H9 (cell line): ENCODE measurements at regions not wholly inside any gene's neighbourhood (a gene's known extent, or its start where the extent isn't known, plus 50 kb on each side); places are given as distances from the start of the nearest gene placed in this dataset.

ENCODE experiments used
- DNase-seq: peaks from one replicate; pipeline ENCODE4 v3.0.0-alpha.2; 2017
- H2AFZ ChIP-seq: one replicate; pipeline ENCODE4 v1.6.1; 2013; ENCODE audit warnings: mild to moderate bottlenecking, low read length, control low read depth, moderate library complexity
- H2AK5ac ChIP-seq: 2 replicates; pipeline ENCODE4 v1.6.1; 2013; ENCODE audit warnings: low read length, control low read depth, mixed read lengths; ENCODE audit not compliant: insufficient read length
- H2BK120ac ChIP-seq: one replicate; pipeline ENCODE4 v1.6.1; 2013; ENCODE audit warnings: low read depth, mild to moderate bottlenecking, low read length, control low read depth, inconsistent platforms; ENCODE audit not compliant: poor library complexity, severe bottlenecking
- H2BK12ac ChIP-seq: 2 replicates; pipeline ENCODE4 v1.6.1; 2013; ENCODE audit warnings: low read length, control low read depth, mixed read lengths, low read depth; ENCODE audit not compliant: insufficient read length
- H2BK15ac ChIP-seq: 2 replicates; pipeline ENCODE4 v1.6.1; 2013; ENCODE audit warnings: low read depth, low read length, control low read depth
- H2BK20ac ChIP-seq: one replicate; pipeline ENCODE4 v1.6.1; 2013; ENCODE audit warnings: low read depth, mild to moderate bottlenecking, low read length, control low read depth, inconsistent platforms; ENCODE audit not compliant: poor library complexity, severe bottlenecking
- H2BK5ac ChIP-seq: 2 replicates; pipeline ENCODE4 v1.6.1; 2013; ENCODE audit warnings: low read length, control low read depth, mixed read lengths; ENCODE audit not compliant: insufficient read length
- H3K14ac ChIP-seq: 2 replicates; pipeline ENCODE4 v1.6.1; 2013; ENCODE audit warnings: low read length, control low read depth; ENCODE audit not compliant: insufficient read depth
- H3K18ac ChIP-seq: 2 replicates; pipeline ENCODE4 v1.6.1; 2013; ENCODE audit warnings: low read depth, mild to moderate bottlenecking, mixed read lengths, low read length, control low read depth; ENCODE audit not compliant: insufficient read length
- H3K23ac ChIP-seq: 2 replicates; pipeline ENCODE4 v1.6.1; 2013; ENCODE audit warnings: low read length, control low read depth, mixed read lengths, low read depth; ENCODE audit not compliant: insufficient read length
- H3K23me2 ChIP-seq: 2 replicates; pipeline ENCODE4 v1.6.1; 2013; ENCODE audit warnings: low read depth, mild to moderate bottlenecking, mixed read lengths, low read length, control low read depth; ENCODE audit not compliant: insufficient read length, poor library complexity, severe bottlenecking
- H3K27ac ChIP-seq: 2 replicates; pipeline ENCODE4 v1.5.1; 2013; ENCODE audit warnings: low read length, control low read depth, mixed read lengths, low read depth; ENCODE audit not compliant: insufficient read length
- H3K27me3 ChIP-seq: 2 replicates; pipeline ENCODE4 v1.6.1; 2013; ENCODE audit warnings: low read length, control low read depth, inconsistent platforms; ENCODE audit not compliant: insufficient read depth
- H3K4ac ChIP-seq: 2 replicates; pipeline ENCODE4 v1.6.1; 2013; ENCODE audit warnings: low read depth, mild to moderate bottlenecking, control low read depth, inconsistent platforms, low read length, moderate library complexity
- H3K4me1 ChIP-seq: 2 replicates; pipeline ENCODE4 v1.6.1; 2013; ENCODE audit warnings: low read length, control low read depth, inconsistent platforms; ENCODE audit not compliant: insufficient read depth
- H3K4me2 ChIP-seq: 2 replicates; pipeline ENCODE4 v1.6.1; 2013; ENCODE audit warnings: low read length, control low read depth, mixed read lengths; ENCODE audit not compliant: insufficient read length, insufficient read depth
- H3K56ac ChIP-seq: 2 replicates; pipeline ENCODE4 v1.6.1; 2013; ENCODE audit warnings: low read depth, mild to moderate bottlenecking, mixed read lengths, low read length, control low read depth; ENCODE audit not compliant: insufficient read length
- H3K79me1 ChIP-seq: 2 replicates; pipeline ENCODE4 v1.6.1; 2013; ENCODE audit warnings: low read depth, mild to moderate bottlenecking, moderate library complexity, low read length, control low read depth, inconsistent platforms; ENCODE audit not compliant: insufficient read depth, poor library complexity, severe bottlenecking
- H3K79me2 ChIP-seq: 2 replicates; pipeline ENCODE4 v1.6.1; 2013; ENCODE audit warnings: low read length, control low read depth, inconsistent platforms; ENCODE audit not compliant: insufficient read depth
- H3K9ac ChIP-seq: 2 replicates; pipeline ENCODE4 v1.6.1; 2013; ENCODE audit warnings: low read length, control low read depth, mixed read lengths; ENCODE audit not compliant: insufficient read length; ENCODE audit errors: extremely low read depth
- H3K9me3 ChIP-seq: one replicate; pipeline ENCODE4 v1.6.1; 2013; ENCODE audit warnings: low read depth, low read length, inconsistent platforms; ENCODE audit not compliant: control insufficient read depth
- H3T11ph ChIP-seq: one replicate; pipeline ENCODE4 v1.6.1; 2013; ENCODE audit warnings: mild to moderate bottlenecking, low read length, control low read depth, inconsistent platforms
- H4K20me1 ChIP-seq: one replicate; pipeline ENCODE4 v1.6.1; 2013; ENCODE audit not compliant: control insufficient read depth, insufficient read length, insufficient read depth
- H4K5ac ChIP-seq: 2 replicates; pipeline ENCODE4 v1.6.1; 2013; ENCODE audit warnings: low read depth, mild to moderate bottlenecking, mixed read lengths, low read length, control low read depth; ENCODE audit not compliant: insufficient read length
- H4K8ac ChIP-seq: replicated peaks from 2 replicates; pipeline ENCODE4 v1.6.1; 2013; ENCODE audit warnings: low read length, control low read depth, mixed read lengths, low read depth; ENCODE audit not compliant: insufficient read length
- H4K91ac ChIP-seq: 2 replicates; pipeline ENCODE4 v1.6.1; 2013; ENCODE audit warnings: low read depth, mild to moderate bottlenecking, moderate library complexity, mixed read lengths, low read length, control low read depth; ENCODE audit not compliant: insufficient read length
- H3K27ac Mint-ChIP-seq, 3 experiments: 2 replicates in 2 of 3; 3 replicates in 1 of 3; pipeline ENCODE4 v1.8.0; 2020 to 2021; ENCODE audit warnings: mixed read lengths in 3 of 3, mild to moderate bottlenecking in 1 of 3, moderate library complexity in 1 of 3
- H3K27me3 Mint-ChIP-seq: 2 replicates; pipeline ENCODE4 v1.8.0; 2021; ENCODE audit warnings: low read depth, mild to moderate bottlenecking, moderate library complexity, mixed read lengths
- H3K36me3 Mint-ChIP-seq, 3 experiments: 2 replicates in 2 of 3; 3 replicates in 1 of 3; pipeline ENCODE4 v1.8.0; 2020 to 2021; ENCODE audit warnings: low read depth in 3 of 3, mixed read lengths in 3 of 3; ENCODE audit not compliant: insufficient read depth in 1 of 3
- H3K4me1 Mint-ChIP-seq, 2 experiments: 2 replicates each; pipeline ENCODE4 v1.8.0; 2020; ENCODE audit warnings: mixed read lengths in 2 of 2
- H3K4me3 Mint-ChIP-seq, 2 experiments: 2 replicates in 1 of 2; 3 replicates in 1 of 2; pipeline ENCODE4 v1.8.0; 2020 to 2021; ENCODE audit warnings: mild to moderate bottlenecking in 2 of 2, mixed read lengths in 2 of 2, moderate library complexity in 1 of 2
- H3K9me3 Mint-ChIP-seq, 2 experiments: 2 replicates in 1 of 2; 3 replicates in 1 of 2; pipeline ENCODE4 v1.8.0; 2020; ENCODE audit warnings: mild to moderate bottlenecking in 2 of 2, mixed read lengths in 2 of 2, moderate library complexity in 1 of 2
- CTCF ChIP-seq: fragments of 200-600 bp; sonication (generic); conservative IDR thresholded peaks from 3 replicates; pipeline ENCODE4 v1.8.0; 2021; ENCODE audit warnings: antibody characterized with exemption, mild to moderate bottlenecking
- WGBS: extraction: QIAGEN DNeasy Blood & Tissue Kit; methylation state at CpG from one replicate; pipeline ENCODE4 v1.1.7; 2013; ENCODE audit warnings: missing lambda C conversion rate, low lambda C conversion rate, mixed read lengths; ENCODE audit not compliant: insufficient read length; ENCODE audit errors: extremely low coverage; 5-methylcytosine and 5-hydroxymethylcytosine counted together

- H3T11ph ChIP-seq, result no peak overlapping the region
- H4K91ac ChIP-seq, result no peak overlapping the region
- no peak for TF ChIP-seq CTCF
- no peak overlapping the region for H2BK20ac ChIP-seq
- Mint-ChIP-seq H3K27me3 (no peaks in the 10 kb centered on the region), H3K9me3 (peaks cover 2 to 4% of the 10 kb centered on the region in 2 experiments; a peak in 4 of 5 replicates), H3K4me1 (peaks cover 4 to 7% of the 10 kb centered on the region in 2 experiments; a peak in 3 of 4 replicates), H3K27ac (peak overlapping the region in 1 of 3 experiments; percentile 5; a peak in 1 of 7 replicates), H3K36me3 (peaks cover 0 to 2% (median 2%) of the 10 kb centered on the region in 3 experiments; a peak in 3 of 7 replicates), H3K4me3 (no peak overlapping the region)
- WGBS, result no CpG with 5 or more reads among the region's 2 CpGs
- H3K27ac ChIP-seq, result no peak overlapping the region
- H4K5ac ChIP-seq, result no peak overlapping the region
- no peak for DNase-seq
- no peaks in the 10 kb centered on the region for H3K79me2 ChIP-seq
- H4K20me1 ChIP-seq, result no peaks in the 10 kb centered on the region
- no peaks in the 10 kb centered on the region for H3K79me1 ChIP-seq
- no peak overlapping the region for H4K8ac ChIP-seq
- no peaks in the 10 kb centered on the region for H3K23me2 ChIP-seq
- no peak overlapping the region for H3K4ac ChIP-seq
- no peak overlapping the region for H3K14ac ChIP-seq
- H2BK5ac ChIP-seq, result no peak overlapping the region
- no peak overlapping the region for H3K9ac ChIP-seq
- no peak overlapping the region for H3K23ac ChIP-seq
- H2BK15ac ChIP-seq, result no peak overlapping the region
- no peak overlapping the region for H2AFZ ChIP-seq
- no peak overlapping the region for H2BK120ac ChIP-seq
- no peaks in the 10 kb centered on the region; the same call in 1 of the 2 replicates for H3K4me1 ChIP-seq
- H3K9me3 ChIP-seq, result peaks cover 3% of the 10 kb centered on the region
- H3K27me3 ChIP-seq, result no peaks in the 10 kb centered on the region
- H3K56ac ChIP-seq, result no peak overlapping the region
- no peak overlapping the region for H3K4me2 ChIP-seq
- H2AK5ac ChIP-seq, result no peak overlapping the region
- no peak overlapping the region for H3K18ac ChIP-seq
- H2BK12ac ChIP-seq, result no peak overlapping the region
These were observed 494.4 kb downstream of the FUT8 start for GRCh38 chr14:65906948-65907347.
